Medulla oblongata (tissue), 1 donor: ENCODE measurements at regions not wholly inside any gene's neighbourhood (a gene's known extent, or its start where the extent isn't known, plus 50 kb on each side); places are given as distances from the start of the nearest gene placed in this dataset.

Source experiments
- DNase-seq: peaks from one replicate; pipeline ENCODE4 v3.0.0-alpha.2; 2015; ENCODE audit errors: extremely low spot score

DNA sequence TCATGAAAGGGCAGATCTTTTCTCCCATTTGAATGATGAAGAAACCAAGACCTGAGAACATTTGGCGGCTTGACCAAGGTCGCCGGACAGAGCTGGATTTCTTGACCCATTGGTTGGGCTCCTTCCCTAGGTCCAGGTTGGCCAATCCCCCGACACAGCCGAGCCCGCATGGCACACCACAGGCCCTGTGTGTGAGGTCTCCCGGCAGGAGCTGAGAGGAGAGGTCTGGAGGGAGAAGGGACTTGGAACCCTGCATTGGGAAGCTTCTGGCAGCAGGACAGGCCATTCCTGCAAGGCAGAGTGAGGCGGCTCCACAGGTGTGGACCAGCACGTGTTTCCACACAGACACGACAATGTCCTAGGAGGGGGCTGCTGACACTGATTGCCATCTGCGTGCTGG is 98.6 kb upstream of the THY1 start:
- DNase-seq = no peak

DNA sequence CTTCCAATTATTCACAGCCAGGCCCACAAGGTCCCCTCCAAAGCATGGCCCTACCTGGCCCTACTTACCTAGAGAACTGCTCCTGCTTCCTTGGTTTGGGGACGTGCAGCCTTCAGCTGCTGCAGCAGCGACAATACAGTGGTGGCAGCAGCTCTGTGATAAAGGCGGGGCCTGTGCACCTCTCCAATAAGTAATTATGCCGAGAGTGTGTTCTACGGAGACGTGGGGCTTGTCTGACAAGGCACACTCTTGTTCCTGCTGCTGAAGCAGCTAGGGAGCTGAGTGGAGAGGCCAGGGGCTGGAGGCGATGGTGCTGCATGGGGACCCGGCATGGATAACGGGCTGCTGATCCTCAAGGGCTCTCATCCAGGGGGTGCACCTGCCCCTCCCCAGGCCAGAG is 98.0 kb upstream of the THY1 start:
- no peak for DNase-seq

DNA sequence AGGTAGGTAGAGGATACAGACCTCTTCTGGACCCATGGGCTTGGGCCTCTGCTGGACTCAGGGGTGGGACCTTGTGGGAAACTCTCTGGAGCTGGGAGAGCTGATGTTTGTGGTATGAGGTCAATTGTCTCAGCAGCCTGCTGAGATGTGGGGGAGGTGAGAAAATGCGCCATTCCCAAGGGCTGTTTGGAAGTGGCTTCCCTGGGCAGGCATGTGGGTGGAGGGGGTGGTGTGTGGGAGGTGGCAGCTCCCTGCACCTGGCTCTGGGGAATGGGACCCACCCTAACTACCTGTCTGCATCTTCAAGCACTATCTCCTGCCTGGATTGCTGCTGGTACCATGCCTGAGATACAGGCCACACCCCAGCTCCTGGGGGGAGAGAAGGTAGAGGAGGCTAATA is 97.4 kb upstream of the THY1 start:
- DNase-seq = no peak

DNA sequence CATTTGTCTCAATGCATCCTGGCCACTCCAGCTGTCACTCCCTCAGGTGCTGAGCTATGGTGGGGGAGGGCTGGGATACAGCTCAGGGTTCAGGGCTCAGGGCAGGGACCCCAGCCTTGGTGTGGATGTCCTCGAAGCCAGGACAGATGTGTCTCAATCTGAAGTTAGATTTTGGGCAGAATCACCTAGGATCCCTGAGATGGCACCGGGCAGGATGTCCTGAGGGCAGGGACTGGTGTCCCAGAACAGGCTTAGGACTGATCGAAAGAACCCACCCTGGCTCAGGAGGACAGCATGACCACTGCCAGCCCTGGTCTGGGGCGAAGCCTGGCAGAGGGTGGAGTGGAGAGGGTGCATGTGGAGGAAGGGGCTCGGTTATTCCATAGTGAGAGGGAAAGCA is 96.8 kb upstream of the THY1 start:
- no peak for DNase-seq

DNA sequence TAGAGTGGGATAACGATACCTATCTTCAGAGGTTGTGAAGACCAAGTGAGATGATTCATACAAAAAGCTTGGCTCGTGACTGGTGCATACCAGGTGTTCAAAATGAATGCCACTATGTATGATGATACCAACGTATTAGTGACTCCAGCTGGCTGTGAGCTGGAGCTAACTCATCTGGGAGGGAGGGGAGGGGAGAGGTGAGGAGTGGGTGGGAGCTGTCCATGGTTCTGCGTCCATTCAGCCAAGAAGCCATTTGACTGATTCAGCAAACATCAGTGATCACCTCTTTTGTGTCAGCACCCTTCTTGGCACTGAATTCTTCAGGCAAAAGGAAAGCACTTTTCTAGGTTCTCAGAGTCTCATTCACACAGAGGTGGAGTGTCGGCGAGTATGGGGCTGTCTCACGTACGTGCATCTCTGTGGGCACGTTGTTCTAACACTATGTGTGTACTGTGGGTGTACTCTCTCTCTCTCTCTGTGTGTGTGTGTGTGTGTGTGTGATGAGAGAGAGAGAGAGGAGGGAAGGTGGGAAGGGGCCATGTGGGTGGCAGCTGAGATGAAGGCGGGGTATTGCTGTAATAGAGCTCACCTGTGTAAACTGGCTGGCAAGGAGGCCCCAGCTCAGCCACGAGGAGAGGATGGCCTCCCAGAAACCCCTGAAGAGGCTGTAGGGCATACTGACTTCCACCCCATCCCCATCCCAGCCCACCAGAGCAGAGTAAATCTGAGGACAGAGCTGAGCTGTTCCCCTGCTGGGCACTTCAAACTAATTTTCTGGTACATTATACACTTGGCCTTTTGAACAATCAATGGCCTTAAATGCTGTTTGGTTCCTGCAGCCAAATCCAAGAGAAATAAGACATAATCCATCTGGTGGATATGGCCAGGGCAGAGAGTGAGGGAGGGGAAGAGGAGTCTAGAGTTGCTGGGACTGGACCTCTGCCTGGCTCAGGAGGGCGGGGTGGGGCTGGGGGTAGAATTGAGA is 96.1 kb upstream of the THY1 start:
- no peak for DNase-seq

DNA sequence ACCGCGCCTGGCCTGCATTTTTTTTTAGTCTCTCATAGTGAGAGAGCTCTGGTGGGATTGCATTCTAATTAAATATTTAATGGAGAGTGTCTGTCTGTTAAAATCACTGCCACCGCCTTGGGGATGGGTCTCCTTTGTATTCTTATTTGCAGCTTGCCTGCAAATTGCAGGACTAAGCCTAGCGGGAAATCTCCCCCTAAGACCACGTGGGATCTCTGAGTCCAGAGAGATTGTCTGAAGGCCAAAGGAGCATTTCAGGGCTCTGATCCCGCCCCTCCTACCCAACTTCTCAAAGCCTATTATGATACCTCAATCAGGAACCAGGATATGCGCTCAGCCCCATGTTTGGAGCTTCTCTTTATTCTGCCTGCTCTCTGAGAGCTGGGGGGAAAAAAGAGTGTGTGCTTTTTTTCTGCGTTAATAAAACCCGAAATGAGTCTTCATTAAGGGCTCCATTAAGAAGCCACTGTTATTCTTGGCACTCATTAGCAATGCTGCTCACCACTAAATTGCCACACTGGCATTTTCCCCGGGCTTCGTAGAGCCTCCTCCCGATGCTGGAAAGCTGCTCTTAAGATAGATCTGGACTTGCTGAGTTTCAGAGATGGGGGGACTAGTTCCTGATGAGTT is 92.9 kb upstream of the THY1 start:
- DNase-seq = no peak

DNA sequence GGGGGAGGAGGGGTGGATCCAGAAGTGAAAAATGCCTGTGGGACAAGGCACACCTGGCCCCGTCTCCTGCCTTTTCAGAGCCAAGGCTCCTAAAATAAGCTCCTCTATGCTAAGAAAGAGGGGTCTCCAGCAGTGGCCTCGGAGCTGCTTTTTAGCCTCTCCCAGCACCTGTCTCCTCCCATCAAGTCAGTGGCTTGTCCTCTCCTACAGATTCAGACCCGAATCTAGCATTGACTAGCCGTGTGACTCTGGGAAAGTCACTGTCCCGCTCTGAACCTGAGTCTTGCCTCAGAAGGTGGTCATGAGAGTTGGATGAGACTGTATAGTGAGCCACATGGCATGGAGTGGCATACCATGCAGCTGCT is 90.8 kb upstream of the THY1 start:
- DNase-seq = no peak

DNA sequence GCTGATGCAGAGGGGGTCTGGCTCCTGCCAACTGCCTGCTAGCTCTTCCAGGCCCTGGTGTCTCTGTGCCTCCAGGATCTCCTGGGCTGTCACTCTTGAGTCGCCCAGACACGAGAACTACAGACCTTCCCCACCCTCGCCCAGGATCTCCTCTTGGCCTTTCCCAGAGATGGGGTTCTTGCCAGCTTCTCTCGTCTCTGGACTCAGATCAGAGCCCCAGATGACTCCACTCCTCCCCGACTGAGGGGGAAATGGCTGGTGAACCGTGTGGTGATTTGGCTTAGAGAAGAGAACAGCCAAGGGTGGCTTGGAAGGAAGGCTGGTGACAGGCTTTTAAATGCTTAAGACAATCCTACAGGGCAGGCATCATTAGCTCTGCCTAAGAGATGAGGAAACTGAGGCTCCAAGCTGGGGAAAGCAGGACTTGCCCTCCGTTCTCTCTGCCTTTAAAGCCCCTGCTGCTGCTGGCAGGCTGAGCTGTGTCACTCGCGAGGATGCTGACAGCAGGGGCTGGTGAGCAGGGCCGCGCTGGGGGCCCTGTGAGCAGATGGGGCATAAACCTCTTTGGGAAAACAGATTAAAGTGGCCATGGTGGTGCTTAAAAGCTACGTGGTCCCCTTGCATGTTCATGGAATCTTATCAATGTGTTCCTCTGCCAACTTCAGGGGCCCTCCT is 90.3 kb upstream of the THY1 start:
- no peak for DNase-seq

DNA sequence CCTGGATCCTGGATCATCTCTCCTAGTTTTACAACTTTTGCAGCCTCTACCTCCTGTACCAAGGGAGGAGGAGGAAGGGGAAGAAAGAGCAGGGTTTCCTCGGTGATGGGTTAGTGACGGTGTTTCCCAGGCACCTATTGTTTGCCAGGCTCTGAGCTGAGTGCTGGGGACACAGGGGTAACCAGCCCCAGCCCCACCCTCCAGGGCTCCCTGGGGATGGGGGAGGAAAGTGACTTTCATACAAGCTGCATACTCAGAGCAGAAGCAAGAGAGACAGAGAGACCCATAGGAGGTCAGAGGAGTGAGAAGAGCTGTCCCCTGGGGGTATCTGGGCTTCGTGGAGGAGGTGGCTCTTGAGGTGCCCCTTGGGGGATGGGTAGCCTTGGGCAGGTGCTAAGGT is 89.4 kb upstream of the THY1 start:
- no peak for DNase-seq

DNA sequence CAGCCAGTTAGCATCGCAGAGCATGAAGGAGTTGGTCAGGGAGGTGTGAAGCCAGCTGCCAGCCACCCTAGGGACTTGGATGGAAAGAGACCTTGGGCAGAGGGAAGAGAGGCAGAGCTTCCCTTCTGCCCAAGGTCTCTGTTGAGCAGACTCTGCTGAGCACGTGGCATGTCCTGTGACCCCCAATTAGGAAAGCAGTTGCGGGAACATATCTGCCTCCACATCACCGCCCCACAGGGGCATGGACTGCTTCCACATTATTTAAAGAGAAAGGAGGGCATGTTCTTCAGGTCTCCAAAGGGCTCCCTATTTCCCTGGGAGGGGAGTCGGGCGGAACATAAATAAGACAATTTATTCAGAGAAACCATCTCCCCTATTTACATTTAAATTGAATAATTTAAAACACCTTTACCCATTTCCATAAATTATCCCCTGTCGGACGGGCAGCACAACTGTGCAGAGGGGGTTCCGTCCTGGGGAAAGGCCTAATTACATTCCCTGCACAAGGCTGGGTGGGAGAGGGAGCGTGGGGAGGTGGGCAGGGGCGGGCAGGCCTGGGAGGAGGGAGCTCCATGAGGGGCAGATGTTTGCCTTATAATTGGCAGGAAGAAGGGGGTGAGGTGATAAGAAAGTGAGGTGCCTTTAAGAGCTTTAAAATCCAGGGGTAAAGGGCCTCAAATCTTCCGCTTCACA is 88.8 kb upstream of the THY1 start:
- no peak for DNase-seq

DNA sequence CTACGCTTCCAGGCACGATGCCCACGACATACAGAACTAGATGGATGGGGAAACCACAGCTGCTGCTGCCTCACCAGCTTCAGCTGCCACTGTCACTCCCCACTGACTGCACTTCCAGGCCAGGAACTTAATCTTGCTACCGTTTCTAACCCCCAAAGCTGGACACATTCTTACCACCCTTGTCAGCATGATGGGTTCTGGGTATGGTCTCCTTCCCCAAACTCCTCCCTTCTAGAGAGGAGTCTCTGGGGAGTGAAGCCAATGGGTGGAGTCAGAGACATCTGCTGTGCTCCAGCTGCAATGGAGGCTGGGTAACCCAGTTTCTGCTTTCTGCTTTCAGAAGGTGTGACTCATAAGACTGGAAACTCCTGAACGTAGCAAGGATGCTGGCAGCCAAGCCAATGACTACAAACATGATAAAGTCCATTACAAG is 87.0 kb upstream of the THY1 start:
- DNase-seq = no peak

DNA sequence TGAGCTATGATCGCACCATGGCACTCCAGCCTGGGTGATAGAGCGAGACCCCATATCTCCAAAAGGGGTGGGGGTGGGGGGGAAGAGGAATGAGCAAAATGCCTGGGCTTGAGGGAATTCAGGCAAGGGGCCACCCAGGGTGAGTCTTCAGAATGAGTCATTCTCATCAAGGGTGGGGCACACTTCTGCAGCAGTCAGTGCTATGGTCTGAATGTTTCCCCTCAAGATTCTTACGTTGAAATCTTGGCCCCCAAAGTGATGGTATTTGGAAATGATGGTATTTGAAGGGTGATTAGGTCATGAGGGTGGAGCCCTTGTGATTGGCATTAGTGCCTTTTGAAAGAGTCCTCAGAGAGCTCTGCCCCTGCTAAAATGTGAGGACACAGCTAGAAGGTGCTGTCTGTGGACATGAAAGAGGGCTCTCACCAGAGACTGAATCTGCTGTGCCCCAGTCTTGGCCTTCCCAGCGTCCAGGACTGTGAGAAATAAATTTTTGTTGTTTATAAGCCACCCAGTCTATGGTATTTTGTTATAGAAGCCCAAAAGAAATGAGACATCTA is 86.4 kb upstream of the THY1 start:
- no peak for DNase-seq

DNA sequence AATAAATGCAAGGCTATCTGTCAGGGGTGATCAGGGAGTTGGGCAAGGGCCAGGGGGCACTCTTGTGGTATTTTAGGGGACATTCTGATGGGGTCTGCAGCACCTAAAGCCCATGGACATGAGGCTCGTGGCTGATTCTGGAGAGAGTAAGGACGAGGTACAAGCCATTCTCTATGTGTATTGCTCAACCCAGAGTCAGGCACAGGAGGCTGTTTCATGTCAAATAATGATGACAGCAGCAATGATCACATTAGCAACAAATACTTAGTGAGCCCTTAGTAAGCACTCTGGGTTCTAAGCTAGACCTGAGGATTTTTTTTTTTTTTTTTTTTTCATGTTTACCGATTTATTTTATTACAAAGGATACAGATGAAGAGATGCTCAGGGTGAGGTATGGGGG is 83.5 kb upstream of the THY1 start:
- DNase-seq = no peak

DNA sequence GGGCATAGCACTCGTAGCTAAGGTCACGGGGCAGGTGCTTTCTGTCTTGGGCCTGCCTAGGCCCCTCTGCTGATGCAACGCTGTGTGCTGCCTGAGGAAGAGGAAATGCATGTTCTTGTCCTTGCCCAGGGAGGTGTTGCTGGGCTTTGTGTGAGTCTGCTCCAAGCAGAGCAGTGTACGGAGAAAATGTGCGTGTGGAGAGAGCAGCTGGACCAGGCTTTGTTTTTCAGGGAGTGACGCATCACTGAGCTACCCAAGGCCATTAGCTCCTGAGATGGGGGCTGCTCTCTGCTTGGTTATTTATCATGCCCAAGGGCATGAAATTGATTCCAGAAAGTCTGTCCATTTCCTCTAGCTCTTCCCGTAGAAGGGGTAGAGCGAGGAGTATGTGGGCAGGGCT is 82.9 kb upstream of the THY1 start:
- DNase-seq = no peak

DNA sequence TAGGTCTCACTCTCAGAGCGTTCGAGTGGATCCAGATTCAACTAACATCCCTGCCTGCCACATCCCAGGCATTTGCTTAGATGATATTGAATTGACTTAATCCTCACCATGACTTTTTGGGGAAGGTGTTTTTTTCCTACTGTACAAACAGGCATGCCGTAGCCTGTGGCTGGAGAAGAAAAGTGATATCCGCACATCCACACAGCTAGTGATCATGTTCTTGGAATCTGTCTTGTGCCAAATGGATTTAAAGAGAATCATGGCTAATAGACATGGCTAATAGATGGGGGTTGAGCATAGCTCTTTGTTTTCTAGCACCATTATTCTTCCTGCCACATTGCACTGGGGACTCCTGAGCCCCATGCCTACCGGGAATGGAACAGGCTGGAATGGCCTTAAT is 82.1 kb upstream of the THY1 start:
- DNase-seq = no peak

DNA sequence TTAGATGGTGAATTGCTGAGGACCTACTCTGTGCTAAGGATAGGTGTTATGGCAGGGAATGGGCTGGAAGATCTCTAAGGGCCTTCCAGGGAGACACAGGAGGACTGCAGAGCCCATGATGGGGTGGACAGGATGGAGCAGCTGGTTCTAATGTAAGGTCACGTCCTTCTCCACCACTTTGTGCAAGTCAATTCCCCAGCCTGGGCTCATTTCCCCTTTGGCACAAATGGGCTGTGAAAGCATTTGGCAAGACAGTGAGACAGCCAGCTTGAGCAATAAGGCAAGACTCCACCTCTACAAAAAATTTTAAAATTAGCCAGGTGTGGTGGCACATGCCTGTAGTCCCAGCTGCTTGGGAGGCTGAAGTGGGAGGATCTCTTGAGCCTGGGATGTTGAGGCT is 81.4 kb upstream of the THY1 start:
- no peak for DNase-seq

DNA sequence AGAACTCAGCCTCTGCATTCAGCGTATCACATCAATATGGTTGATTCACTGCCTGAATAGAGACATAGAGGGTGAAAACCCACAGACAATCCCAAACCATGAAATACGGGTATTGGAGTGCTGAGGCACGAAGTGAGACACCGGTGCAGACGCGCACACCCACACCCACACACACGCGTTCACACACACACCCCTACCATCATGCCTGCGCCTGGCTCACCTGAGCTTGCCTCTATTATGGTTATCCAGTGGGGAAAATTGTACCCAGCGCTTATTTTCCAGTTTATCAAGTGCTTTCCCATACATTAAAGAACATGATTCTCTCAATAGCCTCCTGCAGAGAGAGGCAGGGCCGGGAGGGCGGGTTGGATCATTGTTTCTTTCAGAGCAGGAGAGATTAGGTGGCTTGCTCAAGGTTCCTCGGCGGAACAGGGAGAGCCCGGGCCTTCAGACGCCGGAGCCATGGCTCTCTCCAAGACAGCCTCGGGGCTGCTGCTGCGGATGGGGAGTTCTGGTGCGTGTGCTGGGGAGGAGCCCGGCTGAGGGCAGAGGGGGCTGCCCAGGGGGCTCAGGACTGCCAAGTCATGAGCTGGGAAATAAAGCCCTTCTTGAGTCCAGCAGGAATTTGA is 78.9 kb upstream of the THY1 start:
- no peak for DNase-seq

DNA sequence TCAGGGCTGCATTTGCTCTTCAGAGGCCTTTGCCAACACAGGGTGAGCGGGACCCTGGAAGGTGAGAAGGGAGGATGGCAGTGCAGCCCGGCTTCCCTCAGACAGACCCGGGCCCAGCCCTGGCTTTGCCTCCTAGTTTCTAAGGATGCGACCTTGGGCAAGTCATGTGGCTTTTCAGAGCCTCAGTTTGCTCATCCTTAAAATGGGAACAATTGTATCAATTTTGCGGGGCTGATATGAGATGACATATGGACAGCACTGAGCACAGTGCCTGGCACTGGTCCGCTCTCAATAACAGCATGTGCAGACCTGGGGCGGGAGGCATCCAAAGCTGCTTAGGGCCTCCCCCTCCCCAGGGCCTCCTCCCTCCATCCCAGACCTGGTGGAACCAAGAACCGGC is 74.7 kb upstream of the THY1 start:
- no peak for DNase-seq

DNA sequence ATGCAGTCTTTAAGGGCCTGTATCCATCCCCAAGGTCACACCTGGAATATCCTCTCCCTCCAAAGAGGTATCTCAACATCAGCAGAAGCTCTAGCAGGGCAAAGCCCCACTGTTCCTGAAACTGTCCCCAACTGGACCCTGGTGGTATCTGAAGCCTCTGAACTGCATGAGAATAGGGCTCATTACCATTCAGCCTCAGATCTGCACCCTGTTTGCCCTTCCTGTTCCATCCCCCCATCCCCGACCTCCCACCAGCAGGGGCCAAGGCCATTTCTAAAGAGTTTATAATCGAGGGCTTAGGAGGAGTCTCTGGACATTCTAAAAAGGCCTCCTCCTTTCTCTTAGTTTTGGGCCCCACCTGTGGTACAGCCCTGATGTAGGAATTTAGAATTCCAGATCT is 74.0 kb upstream of the THY1 start:
- no peak for DNase-seq

DNA sequence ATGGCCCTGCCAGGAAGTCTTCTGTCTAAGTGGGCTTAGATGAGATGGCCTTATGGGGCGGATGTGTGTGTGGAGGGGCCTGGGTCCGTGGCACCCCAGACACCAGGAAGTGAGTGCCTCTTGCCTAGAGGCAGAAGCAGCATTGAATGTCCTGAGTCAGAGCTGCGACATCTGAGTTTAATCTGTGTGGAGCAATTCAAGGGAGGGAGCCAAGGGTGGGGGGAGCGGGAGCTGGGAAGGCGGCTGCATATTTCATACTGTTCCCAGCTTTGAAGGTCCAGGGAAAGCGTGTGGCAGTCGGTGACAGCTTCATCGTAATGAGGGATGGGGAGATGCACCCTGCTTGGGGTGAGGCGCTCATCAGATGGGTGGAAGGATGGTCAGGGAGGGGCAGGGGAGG is 73.5 kb upstream of the THY1 start:
- no peak for DNase-seq

DNA sequence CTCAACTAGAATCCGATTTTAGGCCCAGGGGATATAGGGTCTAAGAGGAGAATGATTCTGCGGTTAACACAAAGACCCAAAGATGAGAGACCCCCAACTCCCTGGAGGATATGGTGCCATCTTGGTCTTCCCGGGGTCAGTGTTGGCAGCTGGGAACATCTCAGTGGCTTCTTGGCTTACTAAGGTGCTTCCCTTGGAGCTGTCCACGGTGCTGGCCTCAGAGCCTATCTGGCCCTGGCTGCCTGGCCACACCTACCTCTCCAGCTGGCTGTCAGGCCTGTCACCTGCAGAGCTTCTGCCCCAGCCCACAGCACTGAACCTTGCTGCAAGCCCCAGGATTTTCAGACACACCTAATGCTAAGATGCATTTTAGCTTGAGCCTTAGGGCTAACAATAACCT is 70.7 kb upstream of the THY1 start:
- DNase-seq = no peak
